ENCODE measurements at regions not wholly inside any gene's neighbourhood (a gene's known extent, or its start where the extent isn't known, plus 50 kb on each side); places are given as distances from the start of the nearest gene placed in this dataset.
"Not testable (repeated sequence)": the region's sequence is repeated elsewhere in the genome, so short reads cannot be mapped to it uniquely, and the experiment has no call there.

- DNase-seq (ENCODE audit: low read depth in 2 of 2), result no peak
Observed at GRCh38 chr2:128596396-128597120, 277.9 kb upstream of the HS6ST1 start.

DNA sequence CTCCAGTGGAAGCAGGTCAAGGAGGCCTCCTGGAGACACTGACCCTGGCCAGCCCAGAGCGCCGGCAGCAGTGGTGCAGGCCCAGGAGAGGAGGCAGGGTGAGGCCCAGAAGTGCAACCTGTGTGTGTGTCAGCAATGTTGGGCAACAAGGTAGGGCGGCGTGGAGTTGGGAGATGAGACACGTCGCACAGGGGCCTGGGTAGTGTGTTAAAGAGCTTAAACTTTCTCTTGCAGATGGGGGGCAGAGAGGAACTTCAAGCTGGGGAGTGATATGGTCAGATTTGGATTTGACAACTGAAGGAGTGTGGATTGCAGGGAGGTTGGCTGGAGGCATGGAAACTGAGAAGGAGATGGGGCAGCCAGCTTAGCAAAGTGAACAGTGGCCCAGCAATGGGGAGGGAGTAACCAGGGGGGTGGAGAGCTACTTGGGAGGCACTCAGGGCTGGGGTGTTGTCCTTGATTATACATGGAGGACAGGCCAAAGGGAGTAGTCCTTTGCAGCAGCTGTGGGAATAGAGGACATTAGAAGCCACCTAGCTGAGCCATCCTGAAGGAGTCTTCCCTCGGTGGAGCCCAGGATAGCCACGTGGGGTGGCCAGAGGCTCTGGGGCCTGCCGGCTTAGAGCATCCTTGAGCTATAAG is 278.6 kb upstream of the HS6ST1 start:
- DNase-seq (ENCODE audit: low read depth in 2 of 2), result no peak

DNA sequence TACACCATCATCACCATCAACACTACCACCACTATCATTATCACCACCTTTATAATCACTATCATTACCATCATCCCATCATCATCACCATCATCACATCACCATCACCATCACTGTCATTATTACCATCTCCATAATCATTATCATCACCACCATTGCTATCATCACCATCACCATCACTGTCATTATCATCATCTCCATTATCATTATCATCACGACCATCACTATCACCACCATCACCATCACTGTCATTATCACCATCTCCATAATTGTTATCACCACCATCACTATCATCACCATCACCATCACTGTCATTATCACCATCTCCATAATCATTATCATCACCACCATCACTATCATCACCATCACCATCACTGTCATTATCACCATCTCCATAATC is 279.6 kb upstream of the HS6ST1 start:
- not testable (repeated sequence) for DNase-seq (ENCODE audit: low read depth in 2 of 2)

- no peak for DNase-seq (ENCODE audit: low read depth in 2 of 2)
Observed at GRCh38 chr2:128598862-128599441, 280.3 kb upstream of the HS6ST1 start.

DNA sequence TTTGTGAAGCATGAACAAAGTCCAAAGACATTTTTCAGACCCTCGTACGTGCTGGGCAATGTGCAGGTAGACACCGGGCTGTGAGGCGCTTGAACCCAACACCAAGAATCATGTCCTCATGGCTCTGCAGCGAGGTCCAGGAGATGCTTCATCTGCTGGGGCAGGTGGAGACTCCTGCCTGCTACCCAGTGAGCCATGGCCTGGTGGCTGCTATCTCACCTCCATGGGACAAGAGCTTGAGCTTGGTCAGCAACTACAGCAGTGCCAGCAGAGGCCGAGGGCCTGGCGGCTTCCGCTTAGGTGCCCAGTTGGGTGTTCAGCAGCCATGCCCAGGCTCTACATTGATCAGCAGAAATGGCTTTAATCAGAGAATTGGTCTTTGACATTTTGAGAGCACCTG is 281.0 kb upstream of the HS6ST1 start:
- DNase-seq (ENCODE audit: low read depth in 2 of 2), result no peak

DNA sequence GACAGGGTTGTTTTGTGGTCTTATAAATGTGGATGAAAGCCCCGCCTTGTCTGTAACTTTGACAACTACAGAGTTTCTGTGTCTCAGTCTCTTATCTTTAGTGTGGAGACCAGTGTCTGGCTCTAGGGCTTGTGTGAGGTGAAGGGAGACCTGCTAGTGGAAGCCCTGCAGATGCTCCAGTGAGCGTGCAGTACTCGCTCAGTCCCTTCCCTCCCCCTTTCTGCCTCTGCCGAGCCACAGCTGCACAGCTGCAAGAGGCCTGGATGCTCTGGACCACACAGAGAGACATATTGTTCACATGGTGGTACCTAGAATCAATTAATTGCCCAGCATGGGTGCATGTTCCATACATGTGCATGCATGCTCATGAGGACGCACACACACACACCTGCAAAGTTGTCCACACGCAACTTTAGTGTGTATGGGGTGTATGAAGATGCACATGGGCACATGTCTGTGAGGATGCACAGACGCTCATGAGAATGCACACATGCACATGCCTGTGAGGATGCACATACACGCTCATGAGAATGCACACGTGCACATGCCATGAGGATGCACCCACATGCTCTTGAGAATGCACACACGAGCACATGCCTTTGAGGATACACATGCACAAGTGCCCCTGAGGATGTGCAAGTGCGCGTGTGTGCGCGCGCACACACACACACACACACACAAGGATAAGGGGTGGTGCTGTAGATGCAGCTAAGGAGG is 282.1 kb upstream of the HS6ST1 start:
- no peak for DNase-seq (ENCODE audit: low read depth in 2 of 2)

- no peak for DNase-seq (ENCODE audit: low read depth in 2 of 2)
Observed at GRCh38 chr2:128601298-128602037, 282.8 kb upstream of the HS6ST1 start.

GRCh38 chr2:128602038-128602698 is 283.5 kb upstream of the HS6ST1 start:
- DNase-seq (ENCODE audit: low read depth in 2 of 2), result no peak

- DNase-seq (ENCODE audit: low read depth in 2 of 2), result no peak
Observed at GRCh38 chr2:128602699-128603101, 284.0 kb upstream of the HS6ST1 start.

DNA sequence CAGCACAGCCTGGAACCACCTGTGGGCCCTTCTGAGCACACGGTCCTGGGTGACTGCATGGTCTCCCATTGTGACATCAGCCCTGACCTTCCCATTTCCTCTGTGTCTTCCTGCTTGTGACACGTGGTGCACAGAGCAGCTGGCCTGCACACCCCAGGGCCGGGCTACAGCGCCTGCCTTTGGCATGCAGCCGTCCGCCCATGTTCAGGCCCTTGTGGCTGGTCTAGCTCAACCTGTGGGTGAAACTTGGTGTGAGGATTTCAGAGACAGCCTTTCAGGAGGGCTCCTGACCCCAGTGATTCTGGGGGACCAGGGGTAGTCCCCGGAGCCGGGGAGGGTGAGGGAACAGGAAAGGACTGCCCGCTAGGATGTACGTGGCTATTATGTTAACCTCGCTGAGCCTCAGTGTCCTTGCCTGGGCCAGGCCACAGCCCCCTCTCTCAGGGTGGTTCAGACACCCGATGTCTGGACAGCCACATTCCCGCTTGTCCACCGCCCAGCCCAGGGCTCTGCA is 284.8 kb upstream of the HS6ST1 start:
- DNase-seq (ENCODE audit: low read depth in 2 of 2), result no peak

- DNase-seq (ENCODE audit: low read depth in 2 of 2), result no peak
Observed at GRCh38 chr2:128604045-128604444, 285.4 kb upstream of the HS6ST1 start.

GRCh38 chr2:128604581-128604980 is 285.9 kb upstream of the HS6ST1 start:
- not testable (repeated sequence) for DNase-seq (ENCODE audit: low read depth in 2 of 2)

GRCh38 chr2:128605421-128605820 is 286.8 kb upstream of the HS6ST1 start:
- DNase-seq (ENCODE audit: low read depth in 2 of 2), result no peak

GRCh38 chr2:128605931-128606330 is 287.3 kb upstream of the HS6ST1 start:
- no peak for DNase-seq (ENCODE audit: low read depth in 2 of 2)

DNA sequence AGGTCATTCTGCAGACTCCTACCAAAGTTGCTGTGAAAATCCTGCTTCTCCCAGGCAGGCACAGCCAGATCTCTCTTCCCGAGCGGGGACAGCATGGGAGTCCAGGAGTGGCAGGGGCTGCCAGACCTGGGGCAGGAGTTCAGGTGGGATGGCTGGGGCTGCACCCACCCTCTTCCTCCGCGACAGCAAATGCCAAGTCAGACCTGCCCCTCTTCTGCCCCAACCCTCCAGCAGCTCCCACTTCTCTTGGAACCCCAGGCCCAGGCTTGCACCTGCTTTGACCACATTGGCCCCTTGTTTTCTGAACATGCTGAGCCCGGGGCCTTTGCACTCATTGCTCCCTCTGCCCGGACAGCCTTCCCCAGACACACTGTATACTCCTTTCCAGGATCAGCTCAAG is 288.2 kb upstream of the HS6ST1 start:
- no peak for DNase-seq (ENCODE audit: low read depth in 2 of 2)

DNA sequence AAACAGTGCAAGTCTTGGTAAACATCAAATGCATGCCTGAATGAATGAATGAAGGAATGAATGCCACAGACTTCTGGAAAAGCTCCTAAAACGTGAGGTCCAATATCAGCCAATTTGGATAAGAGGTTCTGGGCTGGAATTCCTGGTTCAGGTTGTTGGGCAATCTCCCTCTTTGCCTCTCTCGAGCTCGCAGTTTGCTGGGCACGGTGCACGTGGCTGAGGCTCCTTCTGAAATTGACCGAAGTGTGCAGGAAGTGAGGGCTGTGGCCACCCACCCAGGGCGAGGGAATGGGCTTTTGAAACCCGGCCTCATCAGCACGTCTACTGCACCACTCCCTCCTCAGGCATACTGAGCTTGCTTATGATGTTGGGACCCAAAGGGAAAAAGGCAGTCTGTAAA is 288.8 kb upstream of the HS6ST1 start:
- no peak for DNase-seq (ENCODE audit: low read depth in 2 of 2)

- no peak for DNase-seq (ENCODE audit: low read depth in 2 of 2)
Observed at GRCh38 chr2:128607911-128608506, 289.3 kb upstream of the HS6ST1 start.

GRCh38 chr2:128608921-128609880 is 290.5 kb upstream of the HS6ST1 start:
- no peak for DNase-seq (ENCODE audit: low read depth in 2 of 2)

DNA sequence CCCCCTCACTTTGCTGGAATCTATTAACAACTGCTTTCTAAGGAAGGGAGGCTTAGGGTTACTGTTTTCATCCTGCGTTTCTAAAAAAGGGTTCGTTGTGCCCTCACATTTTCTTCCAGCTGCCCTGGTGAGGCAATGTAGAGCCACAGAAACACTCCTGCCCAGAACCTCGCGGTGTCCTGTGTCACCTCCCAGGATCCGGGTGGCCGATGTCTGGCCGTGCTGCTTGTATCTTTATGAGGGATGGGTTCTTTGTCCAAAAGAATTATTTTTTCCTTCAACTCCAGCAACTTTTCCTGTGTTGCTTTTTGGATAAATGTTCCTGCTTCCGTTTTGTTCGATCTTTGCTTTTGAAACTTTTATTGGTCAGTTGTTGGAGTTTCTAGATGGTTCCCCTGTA is 291.8 kb upstream of the HS6ST1 start:
- DNase-seq (ENCODE audit: low read depth in 2 of 2), result no peak
